Endothelial cell (in vitro differentiated cells): ENCODE measurements at regions not wholly inside any gene's neighbourhood (a gene's known extent, or its start where the extent isn't known, plus 50 kb on each side); places are given as distances from the start of the nearest gene placed in this dataset.

Experiments
- DNase-seq: peaks from one replicate; pipeline ENCODE4 v3.0.0; 2021; ENCODE audit warnings: low spot score
- H3K27ac Mint-ChIP-seq: one replicate; pipeline ENCODE4 v1.8.0; 2021; ENCODE audit warnings: mixed read lengths, inconsistent platforms; ENCODE audit not compliant: unreplicated experiment
- H3K27me3 Mint-ChIP-seq: one replicate; pipeline ENCODE4 v1.8.0; 2021; ENCODE audit warnings: mild to moderate bottlenecking, moderate library complexity, mixed read lengths, inconsistent platforms; ENCODE audit not compliant: unreplicated experiment
- H3K36me3 Mint-ChIP-seq: one replicate; pipeline ENCODE4 v1.8.0; 2021; ENCODE audit warnings: mild to moderate bottlenecking, low read depth, mixed read lengths, inconsistent platforms; ENCODE audit not compliant: unreplicated experiment
- H3K4me1 Mint-ChIP-seq: one replicate; pipeline ENCODE4 v1.8.0; 2021; ENCODE audit warnings: mild to moderate bottlenecking, mixed read lengths, inconsistent platforms; ENCODE audit not compliant: unreplicated experiment
- H3K4me3 Mint-ChIP-seq: one replicate; pipeline ENCODE4 v1.8.0; 2021; ENCODE audit warnings: mild to moderate bottlenecking, mixed read lengths, inconsistent platforms; ENCODE audit not compliant: unreplicated experiment
- H3K9me3 Mint-ChIP-seq: one replicate; pipeline ENCODE4 v1.8.0; 2021; ENCODE audit warnings: mixed read lengths, inconsistent platforms; ENCODE audit not compliant: unreplicated experiment
- TF ChIP-seq, protein P1 (sequence below): fragments of 200-600 bp; sonication (generic); IDR thresholded peaks from one replicate; pipeline ENCODE4 v1.5.0; 2021; ENCODE audit warnings: antibody characterized with exemption; ENCODE audit not compliant: unreplicated experiment

DNA sequence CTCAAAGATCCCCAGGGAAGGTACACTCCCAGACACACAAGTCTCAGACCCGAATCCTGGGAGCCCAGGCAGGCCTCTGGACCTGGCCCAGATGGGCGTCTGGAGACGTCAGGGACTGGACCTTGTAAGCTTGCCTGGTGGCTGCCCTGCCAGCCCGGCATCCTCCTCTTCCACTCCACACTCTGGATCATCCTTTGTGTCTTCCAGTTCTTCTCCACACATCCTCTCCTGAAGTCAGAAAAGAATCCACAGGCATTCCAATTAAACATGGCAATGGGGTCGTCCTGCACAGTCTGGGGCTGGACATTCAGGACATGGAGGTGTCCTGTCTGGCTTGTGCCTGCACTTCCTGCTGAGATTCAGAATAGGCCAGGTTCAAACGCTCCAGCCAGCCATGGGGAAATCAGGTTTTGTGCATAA lies 208.8 kb upstream of the IGF1R start:
- Mint-ChIP-seq H3K4me3 (no peak overlapping the region), H3K9me3 (no peaks in the 10 kb centered on the region), H3K36me3 (no peaks in the 10 kb centered on the region), H3K4me1 (no peaks in the 10 kb centered on the region), H3K27me3 (peaks cover 2% of the 10 kb centered on the region), H3K27ac (no peak overlapping the region)
- TF ChIP-seq, protein P1, sequence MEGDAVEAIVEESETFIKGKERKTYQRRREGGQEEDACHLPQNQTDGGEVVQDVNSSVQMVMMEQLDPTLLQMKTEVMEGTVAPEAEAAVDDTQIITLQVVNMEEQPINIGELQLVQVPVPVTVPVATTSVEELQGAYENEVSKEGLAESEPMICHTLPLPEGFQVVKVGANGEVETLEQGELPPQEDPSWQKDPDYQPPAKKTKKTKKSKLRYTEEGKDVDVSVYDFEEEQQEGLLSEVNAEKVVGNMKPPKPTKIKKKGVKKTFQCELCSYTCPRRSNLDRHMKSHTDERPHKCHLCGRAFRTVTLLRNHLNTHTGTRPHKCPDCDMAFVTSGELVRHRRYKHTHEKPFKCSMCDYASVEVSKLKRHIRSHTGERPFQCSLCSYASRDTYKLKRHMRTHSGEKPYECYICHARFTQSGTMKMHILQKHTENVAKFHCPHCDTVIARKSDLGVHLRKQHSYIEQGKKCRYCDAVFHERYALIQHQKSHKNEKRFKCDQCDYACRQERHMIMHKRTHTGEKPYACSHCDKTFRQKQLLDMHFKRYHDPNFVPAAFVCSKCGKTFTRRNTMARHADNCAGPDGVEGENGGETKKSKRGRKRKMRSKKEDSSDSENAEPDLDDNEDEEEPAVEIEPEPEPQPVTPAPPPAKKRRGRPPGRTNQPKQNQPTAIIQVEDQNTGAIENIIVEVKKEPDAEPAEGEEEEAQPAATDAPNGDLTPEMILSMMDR = no peak
- no peak for DNase-seq

DNA sequence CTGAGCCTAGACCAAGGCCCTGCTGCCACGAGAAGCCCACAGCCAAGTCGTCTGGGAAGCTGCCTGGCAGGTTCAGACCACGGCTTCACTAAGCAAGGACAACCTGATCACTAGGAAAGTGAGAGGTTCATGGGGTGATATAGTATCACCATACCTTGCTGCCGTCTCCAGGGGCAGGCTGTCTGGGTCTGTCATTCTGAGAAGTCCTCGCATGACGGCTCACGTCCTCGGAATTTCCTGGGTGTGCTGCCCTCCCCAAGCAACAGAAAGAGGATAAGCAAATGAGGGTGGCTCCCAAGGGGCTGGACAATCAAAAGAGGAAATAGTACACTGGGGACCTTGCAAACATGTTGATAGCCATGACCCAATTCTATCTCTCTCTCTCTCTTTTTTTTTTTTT lies 207.4 kb upstream of the IGF1R start:
- no peak for DNase-seq
- Mint-ChIP-seq H3K36me3 (no peaks in the 10 kb centered on the region), H3K27ac (no peak overlapping the region), H3K4me3 (no peak overlapping the region), H3K27me3 (peaks cover 2% of the 10 kb centered on the region), H3K4me1 (no peaks in the 10 kb centered on the region), H3K9me3 (no peaks in the 10 kb centered on the region)
- TF ChIP-seq, protein P1 = no peak

DNA sequence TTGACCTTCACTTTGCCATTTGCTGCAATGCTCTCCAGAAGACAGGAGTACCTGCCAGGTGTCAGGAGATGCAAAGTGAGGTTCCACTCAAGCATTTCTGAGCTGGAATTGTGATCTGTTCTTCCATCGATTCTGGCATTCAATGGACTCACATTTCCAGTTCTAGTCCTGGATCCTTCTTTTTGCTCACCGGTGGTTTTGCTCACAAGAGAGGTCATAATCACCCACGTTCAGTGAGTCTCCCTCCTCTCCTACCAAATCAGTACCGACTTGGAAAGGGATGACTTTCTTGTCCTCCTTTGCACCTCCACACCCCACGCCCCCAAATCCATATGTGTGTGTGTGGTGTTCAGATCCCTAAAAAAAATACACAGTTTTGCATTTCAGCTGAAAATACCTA lies 206.7 kb upstream of the IGF1R start:
- DNase-seq = no peak
- TF ChIP-seq, protein P1 = no peak
- H3K27me3 Mint-ChIP-seq = no peaks in the 10 kb centered on the region
- peaks cover 4% of the 10 kb centered on the region for H3K9me3 Mint-ChIP-seq
- no peaks in the 10 kb centered on the region for H3K36me3 Mint-ChIP-seq
- no peak overlapping the region for H3K27ac Mint-ChIP-seq
- H3K4me1 Mint-ChIP-seq = no peaks in the 10 kb centered on the region
- H3K4me3 Mint-ChIP-seq = no peak overlapping the region

DNA sequence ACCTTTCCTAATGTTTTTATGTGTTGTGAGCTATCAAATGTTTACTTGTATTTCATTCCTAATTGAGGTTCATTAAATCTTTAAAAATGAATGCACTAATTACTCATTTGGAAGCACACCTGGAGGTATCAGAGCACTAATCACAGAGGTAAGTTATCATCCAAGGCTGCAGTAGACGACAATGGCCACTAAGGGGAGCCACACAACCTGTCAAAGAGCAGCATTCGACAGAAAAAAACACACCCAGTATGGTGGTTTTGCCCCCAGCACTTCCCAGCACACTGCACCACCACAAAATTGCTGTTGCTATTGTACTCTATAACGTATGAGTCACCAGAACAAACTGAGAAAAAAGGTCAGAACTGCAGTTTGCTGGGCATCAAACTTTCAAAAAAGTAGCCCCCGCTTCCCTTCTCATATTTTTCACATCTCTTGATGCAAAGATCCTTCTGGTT lies 205.9 kb upstream of the IGF1R start:
- Mint-ChIP-seq H3K27ac (no peak overlapping the region), H3K36me3 (no peaks in the 10 kb centered on the region), H3K4me3 (no peak overlapping the region), H3K9me3 (peaks cover 7% of the 10 kb centered on the region), H3K27me3 (no peaks in the 10 kb centered on the region), H3K4me1 (no peaks in the 10 kb centered on the region)
- TF ChIP-seq, protein P1 = peak; percentile 83
- peak; percentile 70 for DNase-seq

DNA sequence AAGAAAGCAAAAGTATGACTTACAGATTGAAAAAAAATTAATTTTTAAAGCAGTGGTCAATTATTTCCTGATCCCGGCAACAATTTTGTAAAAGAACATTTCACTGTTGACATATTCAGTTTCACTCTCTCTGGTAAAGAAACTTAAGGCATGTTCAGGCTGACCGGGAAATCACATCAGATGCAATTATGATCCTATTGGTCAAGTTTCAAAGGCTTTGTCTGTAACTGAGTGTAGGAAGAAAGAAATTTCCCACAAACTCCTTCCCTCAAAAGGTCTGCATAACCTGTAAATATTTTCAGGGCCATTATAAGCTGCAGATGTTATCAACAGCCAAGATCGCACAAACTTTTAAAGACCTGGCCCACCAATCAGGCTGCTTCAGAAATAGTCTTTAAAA lies 205.4 kb upstream of the IGF1R start:
- TF ChIP-seq, protein P1 = no peak
- H3K27ac Mint-ChIP-seq = no peak overlapping the region
- H3K9me3 Mint-ChIP-seq = peaks cover 7% of the 10 kb centered on the region
- no peaks in the 10 kb centered on the region for H3K27me3 Mint-ChIP-seq
- H3K4me1 Mint-ChIP-seq = no peaks in the 10 kb centered on the region
- no peak for DNase-seq
- no peak overlapping the region for H3K4me3 Mint-ChIP-seq
- H3K36me3 Mint-ChIP-seq = no peaks in the 10 kb centered on the region
